ENCODE measurements at regions not wholly inside any gene's neighbourhood (a gene's known extent, or its start where the extent isn't known, plus 50 kb on each side); places are given as distances from the start of the nearest gene placed in this dataset.
"Not testable (repeated sequence)": the region's sequence is repeated elsewhere in the genome, so short reads cannot be mapped to it uniquely, and the experiment has no call there.

- no peak overlapping the region for H3K4me3 Mint-ChIP-seq (ENCODE audit: unreplicated experiment)
- TF ChIP-seq CTCF (IDR thresholded peaks at IDR 0.05) = no peak
- no peak overlapping the region for H3K27ac Mint-ChIP-seq (ENCODE audit: unreplicated experiment)
- DNase-seq (ENCODE audit: extremely low spot score, unreplicated experiment) = no peak
- no peaks in the 10 kb centered on the region for H3K36me3 Mint-ChIP-seq (ENCODE audit: unreplicated experiment)
- peaks cover 3% of the 10 kb centered on the region for H3K9me3 Mint-ChIP-seq (ENCODE audit: unreplicated experiment)
- no peaks in the 10 kb centered on the region for H3K4me1 Mint-ChIP-seq (ENCODE audit: unreplicated experiment)
- H3K27me3 Mint-ChIP-seq (ENCODE audit: unreplicated experiment) = peaks cover 9% of the 10 kb centered on the region
Measured at GRCh38 chr12:74391283-74391682, 146.4 kb upstream of the ATXN7L3B start.

- H3K9me3 Mint-ChIP-seq (ENCODE audit: unreplicated experiment) = no peaks in the 10 kb centered on the region
- H3K4me1 Mint-ChIP-seq (ENCODE audit: unreplicated experiment) = no peaks in the 10 kb centered on the region
- H3K27me3 Mint-ChIP-seq (ENCODE audit: unreplicated experiment) = peaks cover 9% of the 10 kb centered on the region
- no peak for TF ChIP-seq CTCF (IDR thresholded peaks at IDR 0.05)
- no peak for DNase-seq (ENCODE audit: extremely low spot score, unreplicated experiment)
- H3K4me3 Mint-ChIP-seq (ENCODE audit: unreplicated experiment) = no peak overlapping the region
- H3K27ac Mint-ChIP-seq (ENCODE audit: unreplicated experiment) = no peak overlapping the region
- no peaks in the 10 kb centered on the region for H3K36me3 Mint-ChIP-seq (ENCODE audit: unreplicated experiment)
Measured at GRCh38 chr12:74393272-74393671, 144.4 kb upstream of the ATXN7L3B start.

GRCh38 chr12:74394647-74395046 is 143.0 kb upstream of the ATXN7L3B start:
- Mint-ChIP-seq H3K27me3 (ENCODE audit: unreplicated experiment) (peaks cover 9% of the 10 kb centered on the region), H3K9me3 (ENCODE audit: unreplicated experiment) (no peaks in the 10 kb centered on the region), H3K4me3 (ENCODE audit: unreplicated experiment) (no peak overlapping the region), H3K36me3 (ENCODE audit: unreplicated experiment) (no peaks in the 10 kb centered on the region), H3K27ac (ENCODE audit: unreplicated experiment) (no peak overlapping the region), H3K4me1 (ENCODE audit: unreplicated experiment) (no peaks in the 10 kb centered on the region)
- DNase-seq (ENCODE audit: extremely low spot score, unreplicated experiment) = no peak
- TF ChIP-seq CTCF (IDR thresholded peaks at IDR 0.05) = no peak

- TF ChIP-seq CTCF (IDR thresholded peaks at IDR 0.05) = no peak
- no peak for DNase-seq (ENCODE audit: extremely low spot score, unreplicated experiment)
- H3K27me3 Mint-ChIP-seq (ENCODE audit: unreplicated experiment) = no peaks in the 10 kb centered on the region
- H3K36me3 Mint-ChIP-seq (ENCODE audit: unreplicated experiment) = no peaks in the 10 kb centered on the region
- H3K4me1 Mint-ChIP-seq (ENCODE audit: unreplicated experiment) = no peaks in the 10 kb centered on the region
- no peak overlapping the region for H3K4me3 Mint-ChIP-seq (ENCODE audit: unreplicated experiment)
- H3K9me3 Mint-ChIP-seq (ENCODE audit: unreplicated experiment) = no peaks in the 10 kb centered on the region
- H3K27ac Mint-ChIP-seq (ENCODE audit: unreplicated experiment) = no peak overlapping the region
Measured at GRCh38 chr12:74401035-74401434, 136.6 kb upstream of the ATXN7L3B start.

- DNase-seq (ENCODE audit: extremely low spot score, unreplicated experiment) = no peak
- TF ChIP-seq CTCF (IDR thresholded peaks at IDR 0.05) = no peak
- no peak overlapping the region for H3K27ac Mint-ChIP-seq (ENCODE audit: unreplicated experiment)
- H3K27me3 Mint-ChIP-seq (ENCODE audit: unreplicated experiment) = peaks cover 4% of the 10 kb centered on the region
- no peaks in the 10 kb centered on the region for H3K4me1 Mint-ChIP-seq (ENCODE audit: unreplicated experiment)
- H3K36me3 Mint-ChIP-seq (ENCODE audit: unreplicated experiment) = no peaks in the 10 kb centered on the region
- no peak overlapping the region for H3K4me3 Mint-ChIP-seq (ENCODE audit: unreplicated experiment)
- no peaks in the 10 kb centered on the region for H3K9me3 Mint-ChIP-seq (ENCODE audit: unreplicated experiment)
Measured at GRCh38 chr12:74401966-74402365, 135.7 kb upstream of the ATXN7L3B start.

GRCh38 chr12:74403221-74403470 is 134.5 kb upstream of the ATXN7L3B start:
- DNase-seq (ENCODE audit: extremely low spot score, unreplicated experiment); H3K27ac Mint-ChIP-seq (ENCODE audit: unreplicated experiment); H3K4me3 Mint-ChIP-seq (ENCODE audit: unreplicated experiment); H3K36me3 Mint-ChIP-seq (ENCODE audit: unreplicated experiment); H3K9me3 Mint-ChIP-seq (ENCODE audit: unreplicated experiment); H3K27me3 Mint-ChIP-seq (ENCODE audit: unreplicated experiment); H3K4me1 Mint-ChIP-seq (ENCODE audit: unreplicated experiment): not testable (repeated sequence)
